ENCODE measurements at regions not wholly inside any gene's neighbourhood (a gene's known extent, or its start where the extent isn't known, plus 50 kb on each side); places are given as distances from the start of the nearest gene placed in this dataset.

DNA sequence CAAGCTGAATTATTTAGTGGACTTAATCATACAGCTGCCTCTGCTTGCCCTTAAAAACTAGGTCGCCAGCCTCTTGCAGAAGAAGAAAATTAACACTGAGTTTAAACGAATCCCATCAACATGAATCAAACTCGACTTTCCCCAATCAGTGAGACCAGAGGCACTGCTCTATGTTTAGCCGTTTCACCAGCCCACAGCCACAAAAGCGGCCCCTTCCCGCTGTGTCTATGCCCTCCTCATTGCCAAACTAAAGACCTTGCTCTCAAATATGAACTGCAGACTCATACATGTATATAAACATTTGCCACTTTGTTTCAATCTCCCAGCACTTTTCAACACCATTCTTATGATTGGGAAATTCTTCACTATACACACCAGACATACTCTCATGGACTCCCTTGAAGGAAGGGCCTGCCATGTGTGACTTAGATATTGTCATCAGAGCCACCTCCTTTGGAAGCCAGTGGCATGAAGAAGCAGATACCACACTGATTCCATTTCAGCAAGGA is 105.8 kb upstream of the ADGRF1 start:
- Histone ChIP-seq H3K79me1 (ENCODE audit: low read depth, low read length) (no peaks in the 10 kb centered on the region), H3K23ac (ENCODE audit: insufficient read length) (no peak overlapping the region), H3K36me3 (ENCODE audit: control insufficient read depth in 2 of 4, insufficient read depth in 4 of 4, low read length in 3 of 4) (no peaks in the 10 kb centered on the region), H4K20me1 (replicated peaks in 1 of 2; ENCODE audit: control insufficient read depth in 1 of 2, insufficient read depth in 2 of 2, low read length in 2 of 2) (no peaks in the 10 kb centered on the region), H3K4me1 (replicated peaks in 1 of 4; ENCODE audit: control insufficient read depth in 3 of 4, insufficient read depth in 4 of 4, low read length in 3 of 4) (peaks cover 3 to 18% (median 8%) of the 10 kb centered on the region in 4 experiments; a peak in 6 of 7 replicates), H2BK5ac (ENCODE audit: low read depth, low read length) (no peak overlapping the region), H4K5ac (ENCODE audit: insufficient read length, low read depth, low read length) (no peak overlapping the region), H3K9ac (replicated peaks in 1 of 4; ENCODE audit: extremely low read depth in 1 of 4, low read depth in 3 of 4, low read length in 3 of 4) (no peak overlapping the region), H3K27ac (ENCODE audit: low read depth, low read length) (no peak overlapping the region), H3K9me3 (ENCODE audit: insufficient read depth in 2 of 2, low read depth in 1 of 2, low read length in 1 of 2) (no peaks in the 10 kb centered on the region), H3K4me2 (ENCODE audit: insufficient read depth in 1 of 2, low read depth in 2 of 2, low read length in 2 of 2) (no peak overlapping the region), H2BK15ac (ENCODE audit: low read length) (no peak overlapping the region), H3K27me3 (replicated peaks in 1 of 4; ENCODE audit: control insufficient read depth in 3 of 4, extremely low read depth in 1 of 4, insufficient read depth in 3 of 4, low read length in 3 of 4) (no peaks in the 10 kb centered on the region), H4K91ac (replicated peaks; ENCODE audit: insufficient read length, low read length) (no peak overlapping the region), H2AFZ (ENCODE audit: low read length) (no peak overlapping the region), H3K56ac (replicated peaks; ENCODE audit: insufficient read length, low read depth, low read length) (no peak overlapping the region), H3K4me3 (ENCODE audit: extremely low read depth in 1 of 4, insufficient read depth in 2 of 4, low read depth in 3 of 4, low read length in 4 of 4) (no peak overlapping the region), H2BK120ac (replicated peaks; ENCODE audit: low read depth, low read length) (no peak overlapping the region), H3K79me2 (ENCODE audit: control insufficient read depth in 1 of 2, insufficient read depth in 2 of 2, low read length in 2 of 2) (no peaks in the 10 kb centered on the region), H2BK12ac (ENCODE audit: low read depth, low read length) (no peak overlapping the region), H3K18ac (ENCODE audit: extremely low read depth, low read length) (no peak overlapping the region), H2BK20ac (ENCODE audit: low read length) (no peak overlapping the region), H3K14ac (ENCODE audit: insufficient read length) (no peak overlapping the region), H3K23me2 (ENCODE audit: low read depth, low read length) (no peaks in the 10 kb centered on the region), H3K4ac (replicated peaks; ENCODE audit: insufficient read length, low read depth, low read length) (no peak overlapping the region), H4K8ac (ENCODE audit: extremely low read depth, insufficient read depth, low read length) (no peak overlapping the region), H2AK5ac (ENCODE audit: low read depth, low read length) (no peak overlapping the region)
- 90% methylated on average over 6 of the region's 6 CpGs; no CpG with 5 or more reads in 1 of the 2 experiments for WGBS, 2 experiments (ENCODE audit: extremely low coverage in 1 of 2, insufficient coverage in 1 of 2, insufficient read length in 1 of 2, insufficient replicate concordance in 2 of 2, low coverage in 1 of 2, low lambda C conversion rate in 2 of 2, missing lambda C conversion rate in 1 of 2)
- ChIA-PET POLR2A (ENCODE audit: partially characterized antibody) (no interaction called here), CTCF (ENCODE audit: partially characterized antibody) (no interaction called here)
- DNase-seq (ENCODE audit: low read depth in 1 of 2, low spot score in 2 of 2) (no peak), FAIRE-seq (no peak)
- no peak for TF ChIP-seq TEAD4 (IDR thresholded peaks at IDR 0.05; ENCODE audit: low read depth, low read length)
- TF ChIP-seq GTF2F1 (IDR thresholded peaks at IDR 0.05; ENCODE audit: borderline replicate concordance, low read depth, low read length) = no peak
- TF ChIP-seq, protein P1, sequence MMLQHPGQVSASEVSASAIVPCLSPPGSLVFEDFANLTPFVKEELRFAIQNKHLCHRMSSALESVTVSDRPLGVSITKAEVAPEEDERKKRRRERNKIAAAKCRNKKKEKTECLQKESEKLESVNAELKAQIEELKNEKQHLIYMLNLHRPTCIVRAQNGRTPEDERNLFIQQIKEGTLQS (IDR thresholded peaks at IDR 0.05; ENCODE audit: insufficient read depth, low read depth, low read length) = no peak
- TF ChIP-seq ATF2 (IDR thresholded peaks at IDR 0.05; ENCODE audit: low read length) = no peak
- no peak for TF ChIP-seq EGR1 (IDR thresholded peaks at IDR 0.05; ENCODE audit: borderline replicate concordance, low read depth, low read length)
- no peak for TF ChIP-seq RXRA (IDR thresholded peaks at IDR 0.05; ENCODE audit: insufficient read depth, low read depth, low read length)
- no peak for TF ChIP-seq TCF12 (IDR thresholded peaks at IDR 0.05; ENCODE audit: low read depth, low read length)
- TF ChIP-seq EZH2 (IDR thresholded peaks at IDR 0.05; ENCODE audit: low read depth, low read length, severe bottlenecking) = no peak
- TF ChIP-seq SP1 (IDR thresholded peaks at IDR 0.05; ENCODE audit: low read depth, low read length) = no peak
